K562 (cell line): ENCODE measurements at regions not wholly inside any gene's neighbourhood (a gene's known extent, or its start where the extent isn't known, plus 50 kb on each side); places are given as distances from the start of the nearest gene placed in this dataset.
A peak's percentile ranks its signal among the peaks of the same experiment; 100 is the strongest.

Experiments
- ATAC-seq: fragments of 200-7000 bp; cut with Tn5 transposase; 3 replicates; pipeline ENCODE4 v1.9.1; 2020; ENCODE audit warnings: moderate library complexity
- BruUV-seq: library from RNA; stranded (reverse); fragments of 400-500 nt; replicated peaks from 2 replicates; lab custom pipeline; 2021; lab: Mats Ljungman, UMichigan
- CTCF ChIA-PET: fragments of 300-600 bp; formaldehyde crosslinking; extraction: SDS; loops from one replicate; lab custom pipeline; 2021; ENCODE audit warnings: low intra/inter-chr PET ratio; lab: Yijun Ruan, JAX
- POLR2A ChIA-PET: fragments of 300-600, 350-650 bp; sonication (Branson Sonifier 250); formaldehyde crosslinking; extraction: SDS; loops from one replicate; lab custom pipeline; 2021; ENCODE audit warnings: antibody characterized with exemption, inconsistent platforms; lab: Yijun Ruan, JAX
- DNase-seq, 4 experiments: peaks; one replicate each; pipeline versions ENCODE4 v3.0.0 to v3.0.0-alpha.2; 2011 to 2018; ENCODE audit warnings: low spot score in 3 of 4, mixed read lengths in 3 of 4; ENCODE audit errors: extremely low read depth in 1 of 4
- FAIRE-seq: peaks from 2 replicates; lab custom pipeline; 2011; peaks lifted over from hg19 to GRCh38; lab: Jason Lieb, UNC
- H2AFZ ChIP-seq: 2 replicates; pipeline ENCODE4 v1.6.0; 2011; ENCODE audit warnings: low read depth, low read length, control low read depth, inconsistent platforms
- H3K27ac ChIP-seq: fragments of 200-600 bp; 3 replicates; pipeline ENCODE4 v1.8.0; 2011; ENCODE audit warnings: low read depth, mild to moderate bottlenecking, control low read depth, inconsistent platforms, low read length, moderate library complexity, mixed read lengths; ENCODE audit errors: extremely low read depth
- H3K27me3 ChIP-seq, 2 experiments: fragments of 300-600 bp in 1 of 2; 2 replicates in 1 of 2; 3 replicates in 1 of 2; pipeline versions ENCODE4 v1.6.0 to v1.8.0; 2011; ENCODE audit warnings: inconsistent platforms in 2 of 2, low read length in 2 of 2, mild to moderate bottlenecking in 1 of 2, mixed read lengths in 1 of 2, moderate library complexity in 1 of 2; ENCODE audit not compliant: control insufficient read depth in 2 of 2, insufficient read depth in 2 of 2
- H3K36me3 ChIP-seq: fragments of 300-600 bp; 3 replicates; pipeline ENCODE4 v1.8.0; 2011; ENCODE audit warnings: mild to moderate bottlenecking, low read length, inconsistent platforms; ENCODE audit not compliant: control insufficient read depth, insufficient read depth
- H3K4me1 ChIP-seq, 2 experiments: fragments of 200-600 bp in 1 of 2; replicated peaks in 1 of 2; 2 replicates in 1 of 2; 3 replicates in 1 of 2; pipeline versions ENCODE4 v1.5.1 to v1.8.0; 2011; ENCODE audit warnings: inconsistent platforms in 2 of 2, low read length in 2 of 2, mild to moderate bottlenecking in 1 of 2, mixed read lengths in 1 of 2, moderate library complexity in 1 of 2; ENCODE audit not compliant: control insufficient read depth in 2 of 2, insufficient read depth in 2 of 2
- H3K4me2 ChIP-seq: 2 replicates; pipeline ENCODE4 v1.6.1; 2011; ENCODE audit warnings: low read length, control low read depth, inconsistent platforms, mixed read lengths; ENCODE audit not compliant: insufficient read depth
- H3K4me3 ChIP-seq: fragments of 200-600 bp; sonication (generic), shearing (Covaris generic); 2 replicates; pipeline ENCODE4 v1.5.1; 2016; ENCODE audit warnings: control low read depth, inconsistent platforms
- H3K79me2 ChIP-seq: fragments of 200-600 bp; 3 replicates; pipeline ENCODE4 v1.8.0; 2011; ENCODE audit warnings: low read length, inconsistent platforms; ENCODE audit not compliant: control insufficient read depth, insufficient read depth
- H3K9ac ChIP-seq, 2 experiments: 2 replicates each; pipeline versions ENCODE4 v1.6.0 to v1.6.1; 2011; ENCODE audit warnings: low read depth in 2 of 2, low read length in 2 of 2, control low read depth in 1 of 2, inconsistent platforms in 1 of 2, mild to moderate bottlenecking in 1 of 2, mixed read lengths in 1 of 2; ENCODE audit not compliant: insufficient read depth in 1 of 2
- H3K9me1 ChIP-seq: one replicate; pipeline ENCODE4 v1.6.0; 2011; ENCODE audit warnings: inconsistent platforms, mild to moderate bottlenecking, low read length, moderate library complexity; ENCODE audit not compliant: control insufficient read depth, insufficient read depth
- H3K9me3 ChIP-seq: replicated peaks from 2 replicates; pipeline ENCODE4 v1.5.1; 2011; ENCODE audit warnings: low read depth, low read length, inconsistent platforms; ENCODE audit not compliant: control insufficient read depth, insufficient read depth
- H4K20me1 ChIP-seq: replicated peaks from 2 replicates; pipeline ENCODE4 v1.6.1; 2011; ENCODE audit warnings: low read length, inconsistent platforms, mixed read lengths; ENCODE audit not compliant: control insufficient read depth, insufficient read depth
- HNRNPL ChIP-seq: fragments of 200-400 bp; formaldehyde crosslinking; IDR thresholded peaks from 2 replicates; pipeline ENCODE4 v1.6.1; 2017; ENCODE audit warnings: low read depth, mild to moderate bottlenecking, low read length
- OTX1 ChIP-seq: fragments of 450-650 bp; formaldehyde crosslinking; IDR thresholded peaks from 2 replicates; pipeline ENCODE4 v1.4.0; 2022; ENCODE audit warnings: mild to moderate bottlenecking
- RBM39 ChIP-seq: fragments of 200-400 bp; formaldehyde crosslinking; optimal IDR thresholded peaks from 2 replicates; pipeline ENCODE3; 2018; ENCODE audit warnings: low read depth, low read length
- RCOR1 ChIP-seq, 2 experiments: IDR thresholded peaks; 2 replicates each; pipeline ENCODE4 v1.6.1; 2012; ENCODE audit warnings: low read depth in 2 of 2, low read length in 2 of 2, borderline replicate concordance in 1 of 2, improper control_type of control experiment in 1 of 2
- RFX5 ChIP-seq: IDR thresholded peaks from 2 replicates; pipeline ENCODE4 v1.6.1; 2011; ENCODE audit warnings: low read depth, mild to moderate bottlenecking, improper control_type of control experiment, low read length
- ZNF695 ChIP-seq: fragments of 450-650 bp; formaldehyde crosslinking; IDR thresholded peaks from 2 replicates; pipeline ENCODE4 v1.4.0; 2020; ENCODE audit warnings: mild to moderate bottlenecking, moderate library complexity
- WGBS: fragments of 100-300 bp; shearing (Covaris generic); methylation state at CpG from one replicate; pipeline ENCODE4 v1.1.6; 2016; ENCODE audit warnings: low coverage, mixed read lengths; ENCODE audit not compliant: insufficient coverage; ENCODE audit errors: missing lambda C conversion rate; 5-methylcytosine and 5-hydroxymethylcytosine counted together
- in situ Hi-C: fragments of 300-500 bp; cut with MboI; formaldehyde crosslinking; loops from 4 replicates; pipeline ENCODE4 v1.15.0; 2018; ENCODE audit warnings: inconsistent platforms, mixed read lengths
- intact Hi-C: fragments of 100-400 bp; cut with micrococcal nuclease; formaldehyde crosslinking; loops from 2 replicates; pipeline ENCODE4 v1.14.2; 2022
- TF ChIP-seq, protein P1 (sequence below), 2 experiments: fragments of 450-650 bp; IDR thresholded peaks; 2 replicates each; pipeline ENCODE4 v1.6.1; 2016; ENCODE audit warnings: mild to moderate bottlenecking in 2 of 2, borderline replicate concordance in 1 of 2, low read depth in 1 of 2, moderate library complexity in 1 of 2
- TF ChIP-seq, protein P2 (sequence below): sonication (generic); formaldehyde crosslinking; IDR thresholded peaks from 2 replicates; pipeline ENCODE4 v1.8.0; 2022; ENCODE audit warnings: missing genetic modification reagents, mild to moderate bottlenecking, moderate library complexity, borderline replicate concordance

DNA sequence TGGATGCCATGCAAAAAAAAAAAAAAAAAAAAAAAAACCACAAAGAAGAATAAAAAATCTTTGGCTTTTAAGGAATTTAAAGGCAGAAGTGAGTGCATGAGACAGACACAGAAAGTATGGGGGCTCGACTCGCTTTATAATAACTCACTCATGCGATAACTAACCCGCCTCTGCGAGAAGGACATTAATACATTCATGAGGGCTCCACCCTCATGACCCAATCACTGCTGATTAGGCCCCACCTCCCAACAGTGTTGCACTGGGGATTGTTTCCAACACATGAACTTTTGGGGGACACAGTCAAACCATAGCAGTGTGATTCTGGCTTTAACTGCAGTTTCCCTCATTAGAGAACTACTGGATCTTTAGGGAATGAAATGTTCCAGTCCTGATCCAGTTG is 78.1 kb downstream of the QDPR start:
- no peaks in the 10 kb centered on the region for H3K9me3 ChIP-seq
- BruUV-seq, result no TSS peak
- FAIRE-seq (peak; percentile 11), ATAC-seq (no peak), DNase-seq (no peak)
- no peaks in the 10 kb centered on the region for H3K79me2 ChIP-seq
- no peak overlapping the region for H3K4me2 ChIP-seq
- TF ChIP-seq RCOR1 (IDR thresholded peaks at IDR 0.05; ENCODE audit: borderline replicate concordance in 1 of 2, low read depth in 2 of 2, low read length in 2 of 2), result no peak
- TF ChIP-seq OTX1 (CRISPR knock-in tag), result no peak
- TF ChIP-seq ZNF695 (CRISPR knock-in tag), result no peak
- no peak for TF ChIP-seq RBM39
- TF ChIP-seq, protein P1, sequence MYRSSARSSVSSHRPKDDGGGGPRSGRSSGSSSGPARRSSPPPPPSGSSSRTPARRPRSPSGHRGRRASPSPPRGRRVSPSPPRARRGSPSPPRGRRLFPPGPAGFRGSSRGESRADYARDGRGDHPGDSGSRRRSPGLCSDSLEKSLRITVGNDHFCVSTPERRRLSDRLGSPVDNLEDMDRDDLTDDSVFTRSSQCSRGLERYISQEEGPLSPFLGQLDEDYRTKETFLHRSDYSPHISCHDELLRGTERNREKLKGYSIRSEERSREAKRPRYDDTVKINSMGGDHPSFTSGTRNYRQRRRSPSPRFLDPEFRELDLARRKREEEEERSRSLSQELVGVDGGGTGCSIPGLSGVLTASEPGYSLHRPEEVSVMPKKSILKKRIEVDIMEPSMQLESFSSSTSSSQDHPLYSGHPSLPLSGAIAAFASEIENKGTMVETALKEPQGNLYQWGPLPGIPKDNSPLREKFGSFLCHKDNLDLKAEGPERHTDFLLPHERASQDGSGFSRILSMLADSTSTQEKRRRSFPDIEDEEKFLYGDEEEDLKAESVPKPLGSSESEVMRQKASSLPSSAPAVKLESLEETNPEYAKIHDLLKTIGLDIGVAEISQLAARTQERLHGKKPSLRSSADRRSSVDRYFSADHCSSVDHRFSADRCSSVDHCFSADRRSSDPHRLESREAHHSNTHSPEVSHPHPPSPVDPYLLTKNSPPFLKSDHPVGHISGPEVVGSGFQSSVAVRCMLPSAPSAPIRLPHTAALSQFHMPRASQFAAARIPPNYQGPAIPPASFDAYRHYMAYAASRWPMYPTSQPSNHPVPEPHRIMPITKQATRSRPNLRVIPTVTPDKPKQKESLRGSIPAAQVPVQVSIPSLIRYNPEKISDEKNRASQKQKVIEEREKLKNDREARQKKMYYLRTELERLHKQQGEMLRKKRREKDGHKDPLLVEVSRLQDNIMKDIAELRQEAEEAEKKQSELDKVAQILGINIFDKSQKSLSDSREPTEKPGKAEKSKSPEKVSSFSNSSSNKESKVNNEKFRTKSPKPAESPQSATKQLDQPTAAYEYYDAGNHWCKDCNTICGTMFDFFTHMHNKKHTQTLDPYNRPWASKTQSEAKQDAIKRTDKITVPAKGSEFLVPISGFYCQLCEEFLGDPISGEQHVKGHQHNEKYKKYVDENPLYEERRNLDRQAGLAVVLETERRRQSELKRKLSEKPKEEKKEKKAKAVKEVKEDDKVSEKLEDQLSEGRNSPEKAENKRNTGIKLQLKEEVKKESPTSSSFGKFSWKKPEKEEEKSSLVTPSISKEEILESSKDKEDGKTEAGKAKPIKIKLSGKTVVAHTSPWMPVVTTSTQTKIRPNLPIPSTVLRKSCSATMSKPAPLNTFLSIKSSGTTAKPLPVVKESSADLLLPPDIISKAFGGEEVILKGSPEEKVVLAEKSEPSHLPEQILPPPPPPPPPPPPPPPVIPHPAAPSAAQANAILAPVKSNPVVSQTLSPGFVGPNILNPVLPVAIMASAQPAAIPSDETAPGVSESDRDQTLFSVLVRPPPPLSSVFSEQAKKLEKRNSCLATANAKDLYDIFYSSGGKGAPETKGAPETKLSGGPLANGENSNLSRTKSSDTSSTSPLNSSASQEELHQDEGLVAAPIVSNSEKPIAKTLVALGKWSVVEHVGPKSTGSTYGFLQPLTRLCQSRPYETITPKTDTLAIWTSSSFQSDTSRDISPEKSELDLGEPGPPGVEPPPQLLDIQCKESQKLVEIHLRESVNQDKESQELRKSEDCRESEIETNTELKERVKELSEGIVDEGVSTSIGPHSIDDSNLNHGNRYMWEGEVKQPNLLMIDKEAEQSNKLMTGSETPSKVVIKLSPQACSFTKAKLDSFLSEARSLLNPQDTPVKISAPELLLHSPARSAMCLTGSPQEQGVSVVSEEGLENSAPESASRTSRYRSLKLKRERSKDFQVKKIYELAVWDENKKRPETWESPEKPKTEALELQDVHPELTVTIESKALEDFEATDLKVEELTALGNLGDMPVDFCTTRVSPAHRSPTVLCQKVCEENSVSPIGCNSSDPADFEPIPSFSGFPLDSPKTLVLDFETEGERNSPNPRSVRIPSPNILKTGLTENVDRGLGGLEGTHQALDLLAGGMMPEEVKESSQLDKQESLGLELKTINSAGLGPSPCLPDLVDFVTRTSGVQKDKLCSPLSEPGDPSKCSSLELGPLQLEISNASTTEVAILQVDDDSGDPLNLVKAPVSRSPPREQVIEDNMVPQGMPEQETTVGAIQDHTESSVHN (IDR thresholded peaks at IDR 0.05; ENCODE audit: borderline replicate concordance in 1 of 2, low read depth in 1 of 2), result no peak
- TF ChIP-seq, protein P2, sequence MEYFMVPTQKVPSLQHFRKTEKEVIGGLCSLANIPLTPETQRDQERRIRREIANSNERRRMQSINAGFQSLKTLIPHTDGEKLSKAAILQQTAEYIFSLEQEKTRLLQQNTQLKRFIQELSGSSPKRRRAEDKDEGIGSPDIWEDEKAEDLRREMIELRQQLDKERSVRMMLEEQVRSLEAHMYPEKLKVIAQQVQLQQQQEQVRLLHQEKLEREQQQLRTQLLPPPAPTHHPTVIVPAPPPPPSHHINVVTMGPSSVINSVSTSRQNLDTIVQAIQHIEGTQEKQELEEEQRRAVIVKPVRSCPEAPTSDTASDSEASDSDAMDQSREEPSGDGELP, result no peak
- no peak for TF ChIP-seq HNRNPL
- no peak for TF ChIP-seq RFX5
- ChIA-PET POLR2A (no interaction called here), CTCF (no interaction called here)
- H3K9me1 ChIP-seq, result no peaks in the 10 kb centered on the region
- no peaks in the 10 kb centered on the region for H3K36me3 ChIP-seq
- H4K20me1 ChIP-seq, result no peaks in the 10 kb centered on the region
- H3K4me3 ChIP-seq, result no peak overlapping the region
- 0% methylated on average over 5 of the region's 5 CpGs for WGBS
- H3K9ac ChIP-seq, result no peak overlapping the region
- H2AFZ ChIP-seq, result no peak overlapping the region
- peaks cover 0 to 10% of the 10 kb centered on the region in 2 experiments; a peak in 2 of 5 replicates for H3K4me1 ChIP-seq
- H3K27ac ChIP-seq, result no peak overlapping the region
- peaks cover 0 to 30% of the 10 kb centered on the region in 2 experiments; a peak in 3 of 5 replicates for H3K27me3 ChIP-seq
- intact Hi-C loops, result loop anchor here (10.0 kb wide), 1 partner anchor 239 kb away; no protein-coding TSS in a partner anchor
- in situ Hi-C loops, result no loop called here
